Keratinocyte (primary cell): ENCODE measurements at regions not wholly inside any gene's neighbourhood (a gene's known extent, or its start where the extent isn't known, plus 50 kb on each side); places are given as distances from the start of the nearest gene placed in this dataset.
"Not testable (repeated sequence)": the region's sequence is repeated elsewhere in the genome, so short reads cannot be mapped to it uniquely, and the experiment has no call there.

Experiments used
- DNase-seq: peaks from one replicate; pipeline ENCODE4 v3.0.0-alpha.2; 2011; ENCODE audit warnings: low read depth, missing footprints, low spot score
- FAIRE-seq: peaks from 2 replicates; lab custom pipeline; 2011; peaks lifted over from hg19 to GRCh38; lab: Jason Lieb, UNC
- H2AFZ ChIP-seq: 2 replicates; pipeline ENCODE4 v1.6.0; 2012; ENCODE audit warnings: low read length, control low read depth, inconsistent platforms; ENCODE audit not compliant: control insufficient read depth
- H3K27ac ChIP-seq: 2 replicates; pipeline ENCODE4 v1.5.1; 2011; ENCODE audit warnings: low read length; ENCODE audit not compliant: control insufficient read depth, insufficient read depth
- H3K27me3 ChIP-seq: 3 replicates; pipeline ENCODE4 v1.6.0; 2011; ENCODE audit warnings: low read length; ENCODE audit not compliant: control insufficient read depth, insufficient read depth; ENCODE audit errors: extremely low read depth
- H3K36me3 ChIP-seq, 2 experiments: 2 replicates in 1 of 2; 3 replicates in 1 of 2; pipeline ENCODE4 v1.5.1; 2011; ENCODE audit warnings: low read length in 2 of 2, mild to moderate bottlenecking in 1 of 2; ENCODE audit not compliant: control insufficient read depth in 2 of 2, insufficient read depth in 2 of 2; ENCODE audit errors: extremely low read depth in 1 of 2
- H3K4me1 ChIP-seq: 3 replicates; pipeline ENCODE4 v1.5.1; 2011; ENCODE audit warnings: low read length; ENCODE audit not compliant: control insufficient read depth, insufficient read depth; ENCODE audit errors: extremely low read depth
- H3K4me2 ChIP-seq: 3 replicates; pipeline ENCODE4 v1.6.0; 2011; ENCODE audit warnings: low read depth, low read length; ENCODE audit not compliant: control insufficient read depth, insufficient read depth; ENCODE audit errors: extremely low read depth
- H3K4me3 ChIP-seq, 3 experiments: fragments of 200-600 bp in 1 of 3; sonication (generic) in 1 of 3; 2 replicates in 2 of 3; 3 replicates in 1 of 3; pipeline ENCODE4 v1.5.1; 2011 to 2016; ENCODE audit warnings: low read length in 3 of 3, mild to moderate bottlenecking in 3 of 3, control low read depth in 2 of 3, inconsistent platforms in 1 of 3, low read depth in 1 of 3, mixed read lengths in 1 of 3, mixed run types in 1 of 3, moderate library complexity in 1 of 3; ENCODE audit not compliant: control insufficient read depth in 2 of 3, insufficient read depth in 2 of 3; ENCODE audit errors: extremely low read depth in 1 of 3
- H3K79me2 ChIP-seq: 2 replicates; pipeline ENCODE4 v1.6.0; 2012; ENCODE audit warnings: low read length; ENCODE audit not compliant: control insufficient read depth, insufficient read depth
- H3K9ac ChIP-seq: 3 replicates; pipeline ENCODE4 v1.6.0; 2011; ENCODE audit warnings: low read length; ENCODE audit not compliant: control insufficient read depth, insufficient read depth; ENCODE audit errors: extremely low read depth
- H3K9me1 ChIP-seq: 3 replicates; pipeline ENCODE4 v1.6.0; 2011; ENCODE audit warnings: low read length; ENCODE audit not compliant: control insufficient read depth, insufficient read depth; ENCODE audit errors: extremely low read depth
- H3K9me3 ChIP-seq: 2 replicates; pipeline ENCODE4 v1.5.1; 2012; ENCODE audit warnings: low read depth, low read length; ENCODE audit not compliant: control insufficient read depth
- H4K20me1 ChIP-seq: 3 replicates; pipeline ENCODE4 v1.6.0; 2011; ENCODE audit warnings: low read length; ENCODE audit not compliant: control insufficient read depth, insufficient read depth; ENCODE audit errors: extremely low read depth
- CTCF ChIP-seq, 3 experiments: IDR thresholded peaks in 1 of 3; conservative IDR thresholded peaks in 1 of 3; optimal IDR thresholded peaks in 1 of 3; 2 replicates in 2 of 3; 3 replicates in 1 of 3; pipeline versions ENCODE3 to v1.5.1; 2011; ENCODE audit warnings: low read length in 3 of 3, mild to moderate bottlenecking in 3 of 3, moderate library complexity in 2 of 3, control low read depth in 1 of 3, inconsistent platforms in 1 of 3; ENCODE audit not compliant: insufficient read depth in 2 of 3; ENCODE audit errors: extremely low read depth in 1 of 3
- EZH2 ChIP-seq: IDR thresholded peaks from one replicate; pipeline ENCODE4 v1.6.1; 2012; ENCODE audit warnings: inconsistent platforms, mild to moderate bottlenecking, low read length, moderate library complexity
- dilution Hi-C: fragments of 300-500 bp; cut with MboI; formaldehyde crosslinking; loops from one replicate; pipeline ENCODE4 v1.7.0; 2020; ENCODE audit warnings: low sequenced_read_pairs; ENCODE audit not compliant: extremely low pct_ligation_motif_present

- no peaks in the 10 kb centered on the region for H3K79me2 ChIP-seq
- no peak overlapping the region for H3K4me2 ChIP-seq
- TF ChIP-seq EZH2 (no peak), CTCF (optimal IDR thresholded peaks at IDR 0.05 in 1 of 3, IDR thresholded peaks at IDR 0.05 in 1 of 3, conservative IDR thresholded peaks at IDR 0.05 in 1 of 3; ENCODE audit: extremely low read depth in 1 of 3, insufficient read depth in 2 of 3, low read length in 3 of 3) (no peak)
- no peak for DNase-seq
- no peak overlapping the region for H3K27ac ChIP-seq
- dilution Hi-C loops, result no loop called here
- H3K9me1 ChIP-seq, result no peaks in the 10 kb centered on the region
- H3K9ac ChIP-seq, result no peak overlapping the region
- H3K4me1 ChIP-seq, result no peaks in the 10 kb centered on the region
- no peak for FAIRE-seq
- no peak overlapping the region for H3K4me3 ChIP-seq
- H4K20me1 ChIP-seq, result no peaks in the 10 kb centered on the region
- H3K27me3 ChIP-seq, result peaks cover 6% of the 10 kb centered on the region
- no peaks in the 10 kb centered on the region for H3K36me3 ChIP-seq
- H3K9me3 ChIP-seq, result no peaks in the 10 kb centered on the region
- H2AFZ ChIP-seq, result no peak overlapping the region
Observed at GRCh38 chr12:69173368-69173767, 66.0 kb upstream of the CPSF6 start.

DNA sequence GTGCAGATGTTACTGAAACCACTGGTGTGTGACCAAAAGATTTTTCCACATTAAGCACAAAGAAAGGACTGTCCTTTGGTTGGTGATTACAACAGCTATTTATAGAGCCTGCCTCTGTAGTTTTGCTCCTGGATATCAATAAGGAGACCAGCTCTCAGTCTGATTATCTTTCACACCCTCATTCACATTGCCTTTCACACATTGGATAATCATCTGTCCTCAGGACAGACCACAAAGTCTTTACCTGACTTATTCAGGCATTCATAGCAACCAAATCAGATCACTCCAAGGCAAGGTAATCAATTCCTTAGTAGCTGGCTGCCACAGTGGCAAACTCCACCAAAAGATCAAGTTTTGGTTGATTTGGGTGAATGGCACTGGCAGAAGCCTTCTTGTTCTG lies 59.6 kb upstream of the CPSF6 start:
- TF ChIP-seq CTCF (optimal IDR thresholded peaks at IDR 0.05 in 1 of 3, IDR thresholded peaks at IDR 0.05 in 1 of 3, conservative IDR thresholded peaks at IDR 0.05 in 1 of 3; ENCODE audit: extremely low read depth in 1 of 3, insufficient read depth in 2 of 3, low read length in 3 of 3) (no peak), EZH2 (no peak)
- no peak overlapping the region for H2AFZ ChIP-seq
- H3K4me1 ChIP-seq, result no peaks in the 10 kb centered on the region
- H3K9me3 ChIP-seq, result no peaks in the 10 kb centered on the region
- H3K9me1 ChIP-seq, result no peaks in the 10 kb centered on the region
- H3K27me3 ChIP-seq, result peaks cover 4% of the 10 kb centered on the region
- H3K36me3 ChIP-seq, result no peaks in the 10 kb centered on the region
- no peaks in the 10 kb centered on the region for H3K79me2 ChIP-seq
- H3K9ac ChIP-seq, result no peak overlapping the region
- FAIRE-seq, result no peak
- no peak overlapping the region for H3K4me3 ChIP-seq
- no peak overlapping the region for H3K4me2 ChIP-seq
- no peaks in the 10 kb centered on the region for H4K20me1 ChIP-seq
- no peak overlapping the region for H3K27ac ChIP-seq
- DNase-seq, result no peak
- dilution Hi-C loops, result no loop called here

GRCh38 chr12:69187572-69187971 lies 51.8 kb upstream of the CPSF6 start:
- H3K36me3 ChIP-seq, H3K9me1 ChIP-seq, H3K27me3 ChIP-seq, dilution Hi-C loops, H3K4me3 ChIP-seq, H3K4me1 ChIP-seq, H3K27ac ChIP-seq, DNase-seq, H3K4me2 ChIP-seq, H3K9me3 ChIP-seq, H4K20me1 ChIP-seq, FAIRE-seq, H3K9ac ChIP-seq, H2AFZ ChIP-seq, H3K79me2 ChIP-seq: not testable (repeated sequence)
